GM12878 (cell line): ENCODE measurements at regions not wholly inside any gene's neighbourhood (a gene's known extent, or its start where the extent isn't known, plus 50 kb on each side); places are given as distances from the start of the nearest gene placed in this dataset.

Experiments used
- ATAC-seq: fragments of 200-7000 bp; cut with Tn5 transposase; 3 replicates; pipeline ENCODE4 v1.9.1; 2020; ENCODE audit warnings: mild to moderate bottlenecking, moderate library complexity
- BruUV-seq: library from RNA; stranded (reverse); fragments of 400-500 nt; replicated peaks from 2 replicates; lab custom pipeline; 2021; lab: Mats Ljungman, UMichigan
- CTCF ChIA-PET: fragments of 300-600 bp; sonication (Branson Sonifier 250); formaldehyde crosslinking; extraction: SDS; loops from one replicate; lab custom pipeline; 2021; ENCODE audit warnings: inconsistent platforms; lab: Yijun Ruan, JAX
- POLR2A ChIA-PET: fragments of 350-600 bp; formaldehyde crosslinking; extraction: SDS; loops from one replicate; lab custom pipeline; 2021; ENCODE audit warnings: inconsistent platforms; lab: Charles Lee
- RAD21 ChIA-PET: fragments of 300-600 bp; sonication (Branson Sonifier 250); formaldehyde crosslinking; loops from one replicate; lab custom pipeline; 2023; ENCODE audit warnings: antibody characterized with exemption; ENCODE audit not compliant: unreplicated experiment; lab: Charles Lee
- SMC1A ChIA-PET: fragments of 300-600 bp; sonication (Branson Sonifier 250); formaldehyde crosslinking; loops from one replicate; lab custom pipeline; 2023; ENCODE audit not compliant: unreplicated experiment, uncharacterized antibody; lab: Charles Lee
- DNase-seq: peaks from one replicate; pipeline ENCODE4 v3.0.0-alpha.2; 2011; ENCODE audit warnings: low read depth, low spot score
- FAIRE-seq: peaks from 3 replicates; lab custom pipeline; 2011; peaks lifted over from hg19 to GRCh38; lab: Jason Lieb, UNC
- H2AFZ ChIP-seq: 2 replicates; pipeline ENCODE4 v1.6.0; 2011; ENCODE audit warnings: low read depth, low read length, control low read depth; ENCODE audit not compliant: control insufficient read depth
- H3K27ac ChIP-seq: 2 replicates; pipeline ENCODE4 v1.5.1; 2011; ENCODE audit warnings: control low read depth; ENCODE audit not compliant: control insufficient read depth, insufficient read depth
- H3K27me3 ChIP-seq, 2 experiments: replicated peaks in 1 of 2; 2 replicates each; pipeline versions ENCODE4 v1.6.0 to v1.6.1; 2011; ENCODE audit warnings: low read length in 1 of 2; ENCODE audit not compliant: control insufficient read depth in 2 of 2, insufficient read depth in 2 of 2
- H3K36me3 ChIP-seq, 2 experiments: 2 replicates each; pipeline ENCODE4 v1.5.1; 2011; ENCODE audit warnings: low read length in 1 of 2; ENCODE audit not compliant: control insufficient read depth in 2 of 2, insufficient read depth in 2 of 2
- H3K4me1 ChIP-seq: 2 replicates; pipeline ENCODE4 v1.6.1; 2011; ENCODE audit warnings: mild to moderate bottlenecking, low read length, moderate library complexity, mixed read lengths; ENCODE audit not compliant: control insufficient read depth, insufficient read depth
- H3K4me2 ChIP-seq: 2 replicates; pipeline ENCODE4 v1.6.0; 2011; ENCODE audit warnings: control low read depth; ENCODE audit not compliant: control insufficient read depth, insufficient read depth
- H3K4me3 ChIP-seq: fragments of 200-600 bp; sonication (generic); 2 replicates; pipeline ENCODE4 v1.5.1; 2016
- H3K79me2 ChIP-seq: 2 replicates; pipeline ENCODE4 v1.6.0; 2011; ENCODE audit warnings: low read length; ENCODE audit not compliant: control insufficient read depth, insufficient read depth
- H3K9ac ChIP-seq: 2 replicates; pipeline ENCODE4 v1.8.0; 2011; ENCODE audit warnings: low read length, control low read depth, mixed read lengths; ENCODE audit not compliant: control insufficient read depth, insufficient read depth
- H3K9me3 ChIP-seq: replicated peaks from 3 replicates; pipeline ENCODE4 v1.5.1; 2011; ENCODE audit warnings: mild to moderate bottlenecking, low read length; ENCODE audit not compliant: control insufficient read depth, insufficient read depth
- H4K20me1 ChIP-seq: 2 replicates; pipeline ENCODE4 v1.6.0; 2011; ENCODE audit not compliant: control insufficient read depth, insufficient read depth
- ATF2 ChIP-seq: IDR thresholded peaks from 2 replicates; pipeline ENCODE4 v1.6.1; 2012; ENCODE audit warnings: low read length, inconsistent platforms
- BCL11A ChIP-seq: IDR thresholded peaks from 2 replicates; pipeline ENCODE4 v1.6.1; 2011; ENCODE audit warnings: low read depth, low read length
- BHLHE40 ChIP-seq, 2 experiments: fragments of 450-650 bp in 1 of 2; IDR thresholded peaks; 2 replicates each; pipeline ENCODE4 v1.6.1; 2011 to 2017; ENCODE audit warnings: low read depth in 2 of 2, borderline replicate concordance in 1 of 2, improper control_type of control experiment in 1 of 2, low read length in 1 of 2, mild to moderate bottlenecking in 1 of 2
- CBX3 ChIP-seq: fragments of 200-600 bp; sonication (generic); IDR thresholded peaks from 2 replicates; pipeline ENCODE4 v1.6.1; 2016; ENCODE audit warnings: low read depth, borderline replicate concordance
- CREM ChIP-seq: IDR thresholded peaks from 2 replicates; pipeline ENCODE4 v1.6.1; 2014; ENCODE audit warnings: antibody characterized with exemption, low read depth
- ESRRA ChIP-seq: IDR thresholded peaks from 2 replicates; pipeline ENCODE4 v1.6.1; 2012; ENCODE audit warnings: mild to moderate bottlenecking, low read length, improper control_type of control experiment
- FOXM1 ChIP-seq: IDR thresholded peaks from 2 replicates; pipeline ENCODE4 v1.6.1; 2012; ENCODE audit warnings: low read depth, mild to moderate bottlenecking, inconsistent platforms, low read length, moderate library complexity
- NR2C2 ChIP-seq: IDR thresholded peaks from 2 replicates; pipeline ENCODE4 v1.6.1; 2011; ENCODE audit warnings: borderline replicate concordance, low read depth; ENCODE audit not compliant: control insufficient read depth, insufficient read length
- PAX8 ChIP-seq: fragments of 450-650 bp; IDR thresholded peaks from 2 replicates; pipeline ENCODE4 v1.6.1; 2017; ENCODE audit warnings: mild to moderate bottlenecking, moderate library complexity
- PKNOX1 ChIP-seq: fragments of 450-650 bp; IDR thresholded peaks from 2 replicates; pipeline ENCODE4 v1.6.1; 2016; ENCODE audit warnings: mild to moderate bottlenecking
- RELA ChIP-seq: fragments of 450-650 bp; IDR thresholded peaks from 2 replicates; pipeline ENCODE4 v1.8.0; 2014; ENCODE audit warnings: borderline replicate concordance; ENCODE audit not compliant: partially characterized antibody
- SMARCA5 ChIP-seq: fragments of 450-650 bp; IDR thresholded peaks from 2 replicates; pipeline ENCODE4 v1.6.1; 2017; ENCODE audit warnings: mild to moderate bottlenecking
- USF1 ChIP-seq: IDR thresholded peaks from 2 replicates; pipeline ENCODE4 v1.6.1; 2011; ENCODE audit warnings: borderline replicate concordance, low read depth, mild to moderate bottlenecking, moderate library complexity, mixed read lengths, low read length; ENCODE audit not compliant: insufficient read depth; ENCODE audit errors: extremely low read length
- WGBS: methylation state at CpG from one replicate; pipeline ENCODE4 v1.1.6; 2016; ENCODE audit warnings: low lambda C conversion rate; ENCODE audit not compliant: insufficient replicate concordance, insufficient coverage; ENCODE audit errors: missing lambda C conversion rate; 5-methylcytosine and 5-hydroxymethylcytosine counted together
- in situ Hi-C: fragments of 300-500 bp; cut with MboI; formaldehyde crosslinking; loops from 9 replicates; pipeline ENCODE4 v1.14.3; 2018; ENCODE audit warnings: mixed read lengths
- intact Hi-C: fragments of 100-400 bp; cut with micrococcal nuclease; formaldehyde crosslinking; loops from one replicate; pipeline ENCODE4 v1.14.2; 2022; ENCODE audit not compliant: unreplicated experiment

- Histone ChIP-seq H2AFZ (no peak overlapping the region), H3K4me1 (no peaks in the 10 kb centered on the region), H3K27me3 (no peaks in the 10 kb centered on the region), H3K4me2 (no peak overlapping the region), H3K9me3 (no peaks in the 10 kb centered on the region), H3K79me2 (no peaks in the 10 kb centered on the region), H3K4me3 (no peak overlapping the region), H3K27ac (no peak overlapping the region), H4K20me1 (no peaks in the 10 kb centered on the region), H3K36me3 (no peaks in the 10 kb centered on the region), H3K9ac (no peak overlapping the region)
- POLR2A ChIA-PET, result interaction anchor here (0.9 kb wide), 1 partner anchor 228 kb away, joined by 4 read pairs; no protein-coding TSS in a partner anchor
- no TSS peak for BruUV-seq
- 62% methylated on average over 6 of the region's 6 CpGs for WGBS
- ATAC-seq (no peak), FAIRE-seq (no peak), DNase-seq (no peak)
- RAD21 ChIA-PET, result interaction anchor here (1.2 kb wide), 1 partner anchor 22 kb away, joined by 3 read pairs; no protein-coding TSS in a partner anchor
- in situ Hi-C loops, result no loop called here
- CTCF ChIA-PET, result no interaction called here
- TF ChIP-seq RELA (no peak), BHLHE40 (IDR thresholded peaks at IDR 0.05; ENCODE audit: borderline replicate concordance in 1 of 2, low read depth in 2 of 2, low read length in 1 of 2) (no peak), CBX3 (no peak), FOXM1 (no peak), USF1 (no peak), SMARCA5 (no peak), ESRRA (no peak), ATF2 (no peak), BCL11A (no peak), PKNOX1 (no peak), CREM (no peak), PAX8 (no peak), NR2C2 (no peak)
- intact Hi-C loops, result no loop called here
- SMC1A ChIA-PET, result interaction anchor here (1.0 to 3.7 kb wide), 2 partner anchors 22 to 109 kb away, joined by 3 to 14 read pairs; no protein-coding TSS in a partner anchor
Observed at GRCh38 chr5:116381201-116381600, 193.4 kb downstream of the SEMA6A start.
